ENCODE measurements at regions not wholly inside any gene's neighbourhood (a gene's known extent, or its start where the extent isn't known, plus 50 kb on each side); places are given as distances from the start of the nearest gene placed in this dataset.

- Histone ChIP-seq H3K9ac (ENCODE audit: insufficient read length, low read depth) (no peak overlapping the region), H3K36me3 (ENCODE audit: insufficient read depth, insufficient read length, low read length) (no peaks in the 10 kb centered on the region), H3K9me3 (ENCODE audit: insufficient read depth, low read length) (no peaks in the 10 kb centered on the region), H3K27me3 (ENCODE audit: insufficient read depth, insufficient read length) (no peaks in the 10 kb centered on the region), H3K4me1 (ENCODE audit: insufficient read depth, insufficient read length) (no peaks in the 10 kb centered on the region), H3K4me3 (ENCODE audit: insufficient read length, low read depth) (no peak overlapping the region)
- DNase-seq (ENCODE audit: low read depth, low spot score) = no peak
- TF ChIP-seq YY1 (IDR thresholded peaks at IDR 0.05; ENCODE audit: insufficient read depth, insufficient read length) (no peak), SUZ12 (IDR thresholded peaks at IDR 0.05; ENCODE audit: extremely low read depth, insufficient read depth, insufficient read length) (no peak), ZNF274 (IDR thresholded peaks at IDR 0.05; ENCODE audit: low read depth, low read length) (no peak)
Measured at GRCh38 chr3:26763723-26764122, 141.2 kb downstream of the LRRC3B start.

GRCh38 chr3:26766031-26766430 lies 143.5 kb downstream of the LRRC3B start:
- no peak overlapping the region for H3K4me3 ChIP-seq (ENCODE audit: insufficient read length, low read depth)
- no peak for TF ChIP-seq ZNF274 (IDR thresholded peaks at IDR 0.05; ENCODE audit: low read depth, low read length)
- no peak for TF ChIP-seq SUZ12 (IDR thresholded peaks at IDR 0.05; ENCODE audit: extremely low read depth, insufficient read depth, insufficient read length)
- no peak for TF ChIP-seq YY1 (IDR thresholded peaks at IDR 0.05; ENCODE audit: insufficient read depth, insufficient read length)
- H3K36me3 ChIP-seq (ENCODE audit: insufficient read depth, insufficient read length, low read length) = no peaks in the 10 kb centered on the region
- no peak for DNase-seq (ENCODE audit: low read depth, low spot score)
- no peak overlapping the region for H3K9ac ChIP-seq (ENCODE audit: insufficient read length, low read depth)
- no peaks in the 10 kb centered on the region for H3K4me1 ChIP-seq (ENCODE audit: insufficient read depth, insufficient read length)
- no peaks in the 10 kb centered on the region for H3K9me3 ChIP-seq (ENCODE audit: insufficient read depth, low read length)
- no peaks in the 10 kb centered on the region for H3K27me3 ChIP-seq (ENCODE audit: insufficient read depth, insufficient read length)

GRCh38 chr3:26768068-26768651 lies 145.6 kb downstream of the LRRC3B start:
- H3K9me3 ChIP-seq (ENCODE audit: insufficient read depth, low read length) = no peaks in the 10 kb centered on the region
- H3K27me3 ChIP-seq (ENCODE audit: insufficient read depth, insufficient read length) = no peaks in the 10 kb centered on the region
- H3K4me3 ChIP-seq (ENCODE audit: insufficient read length, low read depth) = no peak overlapping the region
- H3K9ac ChIP-seq (ENCODE audit: insufficient read length, low read depth) = no peak overlapping the region
- TF ChIP-seq YY1 (IDR thresholded peaks at IDR 0.05; ENCODE audit: insufficient read depth, insufficient read length) (no peak), SUZ12 (IDR thresholded peaks at IDR 0.05; ENCODE audit: extremely low read depth, insufficient read depth, insufficient read length) (no peak), ZNF274 (IDR thresholded peaks at IDR 0.05; ENCODE audit: low read depth, low read length) (no peak)
- no peaks in the 10 kb centered on the region for H3K36me3 ChIP-seq (ENCODE audit: insufficient read depth, insufficient read length, low read length)
- H3K4me1 ChIP-seq (ENCODE audit: insufficient read depth, insufficient read length) = no peaks in the 10 kb centered on the region
- DNase-seq (ENCODE audit: low read depth, low spot score) = no peak

- Histone ChIP-seq H3K9ac (ENCODE audit: insufficient read length, low read depth) (no peak overlapping the region), H3K4me1 (ENCODE audit: insufficient read depth, insufficient read length) (no peaks in the 10 kb centered on the region), H3K36me3 (ENCODE audit: insufficient read depth, insufficient read length, low read length) (no peaks in the 10 kb centered on the region), H3K4me3 (ENCODE audit: insufficient read length, low read depth) (no peak overlapping the region), H3K27me3 (ENCODE audit: insufficient read depth, insufficient read length) (no peaks in the 10 kb centered on the region), H3K9me3 (ENCODE audit: insufficient read depth, low read length) (no peaks in the 10 kb centered on the region)
- no peak for TF ChIP-seq ZNF274 (IDR thresholded peaks at IDR 0.05; ENCODE audit: low read depth, low read length)
- no peak for TF ChIP-seq SUZ12 (IDR thresholded peaks at IDR 0.05; ENCODE audit: extremely low read depth, insufficient read depth, insufficient read length)
- TF ChIP-seq YY1 (IDR thresholded peaks at IDR 0.05; ENCODE audit: insufficient read depth, insufficient read length) = no peak
- DNase-seq (ENCODE audit: low read depth, low spot score) = no peak
Measured at GRCh38 chr3:26799679-26800317, 177.2 kb downstream of the LRRC3B start.

- no peaks in the 10 kb centered on the region for H3K4me1 ChIP-seq (ENCODE audit: insufficient read depth, insufficient read length)
- TF ChIP-seq SUZ12 (IDR thresholded peaks at IDR 0.05; ENCODE audit: extremely low read depth, insufficient read depth, insufficient read length) (no peak), ZNF274 (IDR thresholded peaks at IDR 0.05; ENCODE audit: low read depth, low read length) (no peak), YY1 (IDR thresholded peaks at IDR 0.05; ENCODE audit: insufficient read depth, insufficient read length) (no peak)
- no peak for DNase-seq (ENCODE audit: low read depth, low spot score)
- no peaks in the 10 kb centered on the region for H3K27me3 ChIP-seq (ENCODE audit: insufficient read depth, insufficient read length)
- H3K9me3 ChIP-seq (ENCODE audit: insufficient read depth, low read length) = no peaks in the 10 kb centered on the region
- H3K9ac ChIP-seq (ENCODE audit: insufficient read length, low read depth) = no peak overlapping the region
- no peak overlapping the region for H3K4me3 ChIP-seq (ENCODE audit: insufficient read length, low read depth)
- H3K36me3 ChIP-seq (ENCODE audit: insufficient read depth, insufficient read length, low read length) = no peaks in the 10 kb centered on the region
Measured at GRCh38 chr3:26807272-26807671, 184.7 kb downstream of the LRRC3B start.

- no peak for TF ChIP-seq ZNF274 (IDR thresholded peaks at IDR 0.05; ENCODE audit: low read depth, low read length)
- no peak for TF ChIP-seq SUZ12 (IDR thresholded peaks at IDR 0.05; ENCODE audit: extremely low read depth, insufficient read depth, insufficient read length)
- TF ChIP-seq YY1 (IDR thresholded peaks at IDR 0.05; ENCODE audit: insufficient read depth, insufficient read length) = no peak
- H3K27me3 ChIP-seq (ENCODE audit: insufficient read depth, insufficient read length) = no peaks in the 10 kb centered on the region
- H3K9ac ChIP-seq (ENCODE audit: insufficient read length, low read depth) = no peak overlapping the region
- H3K36me3 ChIP-seq (ENCODE audit: insufficient read depth, insufficient read length, low read length) = no peaks in the 10 kb centered on the region
- DNase-seq (ENCODE audit: low read depth, low spot score) = no peak
- peaks cover 42% of the 10 kb centered on the region for H3K9me3 ChIP-seq (ENCODE audit: insufficient read depth, low read length)
- no peaks in the 10 kb centered on the region for H3K4me1 ChIP-seq (ENCODE audit: insufficient read depth, insufficient read length)
- H3K4me3 ChIP-seq (ENCODE audit: insufficient read length, low read depth) = no peak overlapping the region
Measured at GRCh38 chr3:26825454-26825853, 202.9 kb downstream of the LRRC3B start.

GRCh38 chr3:26827169-26827568 lies 204.6 kb downstream of the LRRC3B start:
- Histone ChIP-seq H3K9me3 (ENCODE audit: insufficient read depth, low read length) (peaks cover 26% of the 10 kb centered on the region), H3K4me1 (ENCODE audit: insufficient read depth, insufficient read length) (no peaks in the 10 kb centered on the region), H3K36me3 (ENCODE audit: insufficient read depth, insufficient read length, low read length) (no peaks in the 10 kb centered on the region), H3K4me3 (ENCODE audit: insufficient read length, low read depth) (no peak overlapping the region), H3K27me3 (ENCODE audit: insufficient read depth, insufficient read length) (no peaks in the 10 kb centered on the region), H3K9ac (ENCODE audit: insufficient read length, low read depth) (no peak overlapping the region)
- TF ChIP-seq SUZ12 (IDR thresholded peaks at IDR 0.05; ENCODE audit: extremely low read depth, insufficient read depth, insufficient read length) = no peak
- TF ChIP-seq YY1 (IDR thresholded peaks at IDR 0.05; ENCODE audit: insufficient read depth, insufficient read length) = no peak
- TF ChIP-seq ZNF274 (IDR thresholded peaks at IDR 0.05; ENCODE audit: low read depth, low read length) = no peak
- DNase-seq (ENCODE audit: low read depth, low spot score) = no peak
